Activated T-cell treated with anti-CD3 and anti-CD28 coated beads, Interleukin-2, amount 50 U/mL, for 24 hours (primary cell): ENCODE measurements at regions not wholly inside any gene's neighbourhood (a gene's known extent, or its start where the extent isn't known, plus 50 kb on each side); places are given as distances from the start of the nearest gene placed in this dataset.

ENCODE experiments used
- DNase-seq: peaks from one replicate; pipeline ENCODE4 v3.0.0-alpha.2; 2020
- H3K27ac Mint-ChIP-seq: 2 replicates; pipeline ENCODE4 v1.8.0; 2020; ENCODE audit warnings: mild to moderate bottlenecking, mixed read lengths
- H3K27me3 Mint-ChIP-seq: 2 replicates; pipeline ENCODE4 v1.8.0; 2020; ENCODE audit warnings: mixed read lengths
- H3K36me3 Mint-ChIP-seq: 2 replicates; pipeline ENCODE4 v1.8.0; 2020; ENCODE audit warnings: low read depth, mixed read lengths
- H3K4me1 Mint-ChIP-seq: 2 replicates; pipeline ENCODE4 v1.8.0; 2020; ENCODE audit warnings: low read depth, mixed read lengths
- H3K4me3 Mint-ChIP-seq: 2 replicates; pipeline ENCODE4 v1.8.0; 2020; ENCODE audit warnings: mild to moderate bottlenecking, moderate library complexity, mixed read lengths
- H3K9me3 Mint-ChIP-seq: 2 replicates; pipeline ENCODE4 v1.8.0; 2020; ENCODE audit warnings: mixed read lengths

DNA sequence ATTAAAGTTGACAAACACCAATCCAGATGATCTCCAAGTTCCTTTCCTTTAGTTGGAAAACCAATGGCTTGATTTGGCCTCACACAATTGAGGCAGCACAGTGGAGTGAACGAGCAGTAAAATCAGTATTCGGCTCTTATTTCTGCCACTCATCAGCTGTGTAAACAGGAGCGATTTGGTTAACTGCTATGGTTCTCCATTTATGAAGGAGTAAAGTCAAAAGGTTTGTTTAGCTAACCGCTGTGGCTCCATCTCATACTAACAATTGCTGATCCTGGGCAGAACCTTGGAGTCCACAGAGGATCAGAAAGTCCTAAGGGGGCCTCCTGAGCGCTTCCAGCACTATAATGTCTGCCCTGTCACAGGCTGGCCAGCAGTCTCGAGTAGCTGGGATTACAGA lies 54.5 kb upstream of the EXOC1L start:
- Mint-ChIP-seq H3K4me3 (no peak overlapping the region), H3K4me1 (no peaks in the 10 kb centered on the region), H3K27ac (no peak overlapping the region), H3K36me3 (no peaks in the 10 kb centered on the region), H3K27me3 (peaks cover 7% of the 10 kb centered on the region), H3K9me3 (no peaks in the 10 kb centered on the region)
- no peak for DNase-seq

GRCh38 chr4:55768291-55768690 lies 51.3 kb upstream of the EXOC1L start:
- Mint-ChIP-seq H3K4me3 (no peak overlapping the region), H3K4me1 (no peaks in the 10 kb centered on the region), H3K27ac (no peak overlapping the region), H3K27me3 (peaks cover 16% of the 10 kb centered on the region), H3K36me3 (no peaks in the 10 kb centered on the region), H3K9me3 (no peaks in the 10 kb centered on the region)
- DNase-seq = no peak
